ENCODE measurements at regions not wholly inside any gene's neighbourhood (a gene's known extent, or its start where the extent isn't known, plus 50 kb on each side); places are given as distances from the start of the nearest gene placed in this dataset.

- no peak overlapping the region for H3K4me3 Mint-ChIP-seq
- no peaks in the 10 kb centered on the region for H3K27me3 ChIP-seq (ENCODE audit: control insufficient read depth in 1 of 2, insufficient read depth in 2 of 2, low read length in 2 of 2)
- no peaks in the 10 kb centered on the region for H3K27me3 Mint-ChIP-seq
- H3K27ac ChIP-seq (ENCODE audit: low read depth in 1 of 2, low read length in 2 of 2) = no peak overlapping the region
- POLR2A ChIA-PET = no interaction called here
- H3K9me3 ChIP-seq (ENCODE audit: control insufficient read depth in 1 of 2, insufficient read depth in 1 of 2, low read length in 2 of 2) = peaks cover 0 to 5% of the 10 kb centered on the region in 2 experiments
- H3K36me3 ChIP-seq (ENCODE audit: insufficient read depth, low read length) = no peaks in the 10 kb centered on the region
- peaks cover 14% of the 10 kb centered on the region for H3K9me3 Mint-ChIP-seq
- intact Hi-C loops (cut with DNase I, micrococcal nuclease) = no loop called here
- no peak overlapping the region for H3K4me3 ChIP-seq (ENCODE audit: low read length)
- CTCF ChIA-PET = no interaction called here
- no peaks in the 10 kb centered on the region for H3K36me3 Mint-ChIP-seq (ENCODE audit: low read depth)
- DNase-seq (no peak), ATAC-seq (ENCODE audit: poor library complexity) (no peak)
- TF ChIP-seq CTCF (IDR thresholded peaks at IDR 0.05) = no peak
- no peaks in the 10 kb centered on the region for H3K4me1 ChIP-seq (ENCODE audit: insufficient read depth, low read length)
- H3K4me1 Mint-ChIP-seq (ENCODE audit: low read depth) = no peaks in the 10 kb centered on the region
- H3K27ac Mint-ChIP-seq = no peak overlapping the region
These were observed 881.8 kb downstream of the DCDC2C start for GRCh38 chr2:4585057-4585635.

- H3K4me3 ChIP-seq (ENCODE audit: low read length) = no peak overlapping the region
- no peak overlapping the region for H3K27ac Mint-ChIP-seq
- no peak overlapping the region for H3K27ac ChIP-seq (ENCODE audit: low read depth in 1 of 2, low read length in 2 of 2)
- DNase-seq = no peak
- H3K4me1 ChIP-seq (ENCODE audit: insufficient read depth, low read length) = no peaks in the 10 kb centered on the region
- no peak overlapping the region for H3K4me3 Mint-ChIP-seq
- H3K36me3 ChIP-seq (ENCODE audit: insufficient read depth, low read length) = no peaks in the 10 kb centered on the region
- CTCF ChIA-PET = no interaction called here
- no peaks in the 10 kb centered on the region for H3K4me1 Mint-ChIP-seq (ENCODE audit: low read depth)
- H3K9me3 ChIP-seq (ENCODE audit: control insufficient read depth in 1 of 2, insufficient read depth in 1 of 2, low read length in 2 of 2) = peaks cover 0 to 11% of the 10 kb centered on the region in 2 experiments
- no peak for ATAC-seq (ENCODE audit: poor library complexity)
- H3K36me3 Mint-ChIP-seq (ENCODE audit: low read depth) = no peaks in the 10 kb centered on the region
- TF ChIP-seq CTCF (IDR thresholded peaks at IDR 0.05) = no peak
- intact Hi-C loops (cut with DNase I, micrococcal nuclease) = no loop called here
- POLR2A ChIA-PET = no interaction called here
- no peaks in the 10 kb centered on the region for H3K27me3 Mint-ChIP-seq
- no peaks in the 10 kb centered on the region for H3K27me3 ChIP-seq (ENCODE audit: control insufficient read depth in 1 of 2, insufficient read depth in 2 of 2, low read length in 2 of 2)
- H3K9me3 Mint-ChIP-seq = peaks cover 15% of the 10 kb centered on the region
These were observed 885.2 kb downstream of the DCDC2C start for GRCh38 chr2:4588606-4589005.

- TF ChIP-seq CTCF (IDR thresholded peaks at IDR 0.05) = no peak
- Mint-ChIP-seq H3K27me3 (no peaks in the 10 kb centered on the region), H3K4me1 (ENCODE audit: low read depth) (no peaks in the 10 kb centered on the region), H3K36me3 (ENCODE audit: low read depth) (no peaks in the 10 kb centered on the region), H3K9me3 (peaks cover 18% of the 10 kb centered on the region), H3K4me3 (no peak overlapping the region), H3K27ac (no peak overlapping the region)
- Histone ChIP-seq H3K4me1 (ENCODE audit: insufficient read depth, low read length) (no peaks in the 10 kb centered on the region), H3K36me3 (ENCODE audit: insufficient read depth, low read length) (no peaks in the 10 kb centered on the region), H3K27me3 (ENCODE audit: control insufficient read depth in 1 of 2, insufficient read depth in 2 of 2, low read length in 2 of 2) (no peaks in the 10 kb centered on the region), H3K27ac (ENCODE audit: low read depth in 1 of 2, low read length in 2 of 2) (no peak overlapping the region), H3K9me3 (ENCODE audit: control insufficient read depth in 1 of 2, insufficient read depth in 1 of 2, low read length in 2 of 2) (peaks cover 0 to 11% of the 10 kb centered on the region in 2 experiments), H3K4me3 (ENCODE audit: low read length) (no peak overlapping the region)
- POLR2A ChIA-PET = no interaction called here
- no peak for DNase-seq
- ATAC-seq (ENCODE audit: poor library complexity) = no peak
- intact Hi-C loops (cut with DNase I, micrococcal nuclease) = no loop called here
- CTCF ChIA-PET = no interaction called here
These were observed 887.9 kb downstream of the DCDC2C start for GRCh38 chr2:4591261-4591660.

All from CD4-positive, alpha-beta T cell (primary cell).